ENCODE measurements at regions not wholly inside any gene's neighbourhood (a gene's known extent, or its start where the extent isn't known, plus 50 kb on each side); places are given as distances from the start of the nearest gene placed in this dataset.

DNA sequence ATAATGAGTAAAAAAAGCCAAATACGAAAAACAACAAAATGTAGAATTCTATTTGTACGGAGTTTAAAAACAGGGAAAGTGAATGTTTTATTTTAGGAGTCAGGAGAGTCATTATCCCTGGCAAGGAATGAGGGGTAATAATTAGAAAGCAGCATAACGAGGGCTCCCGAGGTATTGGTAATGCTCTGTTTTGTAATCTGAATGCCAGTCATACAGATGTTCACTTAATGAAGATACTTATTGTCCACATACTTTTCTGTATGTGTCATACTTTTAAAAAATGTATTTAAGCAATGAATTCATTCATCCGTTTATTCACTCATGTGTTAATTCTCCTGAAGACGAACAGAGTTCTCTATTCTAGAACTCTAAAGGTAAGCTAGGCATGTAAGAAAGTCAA is 87.8 kb upstream of the BMP2K start:
- Mint-ChIP-seq H3K4me3 (no peak overlapping the region), H3K27ac (no peak overlapping the region), H3K9me3 (no peaks in the 10 kb centered on the region), H3K36me3 (ENCODE audit: insufficient read depth in 1 of 3, low read depth in 3 of 3) (no peaks in the 10 kb centered on the region), H3K4me1 (peaks cover 0 to 11% of the 10 kb centered on the region in 2 experiments; a peak in 2 of 4 replicates), H3K27me3 (ENCODE audit: low read depth) (no peaks in the 10 kb centered on the region; the same call in 1 of the 2 replicates)
- TF ChIP-seq, protein P1, sequence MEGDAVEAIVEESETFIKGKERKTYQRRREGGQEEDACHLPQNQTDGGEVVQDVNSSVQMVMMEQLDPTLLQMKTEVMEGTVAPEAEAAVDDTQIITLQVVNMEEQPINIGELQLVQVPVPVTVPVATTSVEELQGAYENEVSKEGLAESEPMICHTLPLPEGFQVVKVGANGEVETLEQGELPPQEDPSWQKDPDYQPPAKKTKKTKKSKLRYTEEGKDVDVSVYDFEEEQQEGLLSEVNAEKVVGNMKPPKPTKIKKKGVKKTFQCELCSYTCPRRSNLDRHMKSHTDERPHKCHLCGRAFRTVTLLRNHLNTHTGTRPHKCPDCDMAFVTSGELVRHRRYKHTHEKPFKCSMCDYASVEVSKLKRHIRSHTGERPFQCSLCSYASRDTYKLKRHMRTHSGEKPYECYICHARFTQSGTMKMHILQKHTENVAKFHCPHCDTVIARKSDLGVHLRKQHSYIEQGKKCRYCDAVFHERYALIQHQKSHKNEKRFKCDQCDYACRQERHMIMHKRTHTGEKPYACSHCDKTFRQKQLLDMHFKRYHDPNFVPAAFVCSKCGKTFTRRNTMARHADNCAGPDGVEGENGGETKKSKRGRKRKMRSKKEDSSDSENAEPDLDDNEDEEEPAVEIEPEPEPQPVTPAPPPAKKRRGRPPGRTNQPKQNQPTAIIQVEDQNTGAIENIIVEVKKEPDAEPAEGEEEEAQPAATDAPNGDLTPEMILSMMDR (conservative IDR thresholded peaks at IDR 0.05): no peak
- Histone ChIP-seq H3K27me3 (ENCODE audit: insufficient read depth, low read length) (no peaks in the 10 kb centered on the region), H3K14ac (ENCODE audit: insufficient read depth, low read length) (no peak overlapping the region), H3K56ac (ENCODE audit: insufficient read length, low read depth, low read length) (no peak overlapping the region), H3K27ac (ENCODE audit: insufficient read length, low read depth, low read length) (no peak overlapping the region), H3K18ac (ENCODE audit: insufficient read length, low read depth, low read length) (no peak overlapping the region), H3K4me1 (ENCODE audit: insufficient read depth, low read length) (peaks cover 3% of the 10 kb centered on the region; the same call in 1 of the 2 replicates), H4K5ac (ENCODE audit: insufficient read length, low read depth, low read length) (no peak overlapping the region), H3K23ac (ENCODE audit: insufficient read length, low read depth, low read length) (no peak overlapping the region), H4K91ac (ENCODE audit: insufficient read length, low read depth, low read length) (no peak overlapping the region), H2AFZ (ENCODE audit: low read length) (no peak overlapping the region), H3K4ac (ENCODE audit: low read depth, low read length) (no peak overlapping the region), H2BK5ac (ENCODE audit: insufficient read length, low read length) (no peak overlapping the region), H3K4me2 (ENCODE audit: insufficient read depth, insufficient read length, low read length) (no peak overlapping the region), H3K9ac (ENCODE audit: extremely low read depth, insufficient read length, low read length) (no peak overlapping the region), H3K9me3 (ENCODE audit: control insufficient read depth, low read depth, low read length) (no peaks in the 10 kb centered on the region), H3K23me2 (ENCODE audit: insufficient read length, low read depth, low read length, poor library complexity, severe bottlenecking) (no peaks in the 10 kb centered on the region), H3T11ph (ENCODE audit: low read length) (no peak overlapping the region), H2BK12ac (ENCODE audit: insufficient read length, low read depth, low read length) (no peak overlapping the region), H4K8ac (replicated peaks; ENCODE audit: insufficient read length, low read depth, low read length) (no peak overlapping the region), H4K20me1 (ENCODE audit: control insufficient read depth, insufficient read depth, insufficient read length) (no peaks in the 10 kb centered on the region), H2BK15ac (ENCODE audit: low read depth, low read length) (no peak overlapping the region), H3K79me1 (ENCODE audit: insufficient read depth, low read depth, low read length, poor library complexity, severe bottlenecking) (no peaks in the 10 kb centered on the region), H2BK20ac (ENCODE audit: low read depth, low read length, poor library complexity, severe bottlenecking) (no peak overlapping the region), H3K79me2 (ENCODE audit: insufficient read depth, low read length) (no peaks in the 10 kb centered on the region), H2BK120ac (ENCODE audit: low read depth, low read length, poor library complexity, severe bottlenecking) (no peak overlapping the region), H2AK5ac (ENCODE audit: insufficient read length, low read length) (no peak overlapping the region)
- no peak for DNase-seq
- WGBS (ENCODE audit: extremely low coverage, insufficient read length, low lambda C conversion rate): no CpG with 5 or more reads among the region's 6 CpGs
